UCSD-AML1 (cell line): ENCODE measurements at regions not wholly inside any gene's neighbourhood (a gene's known extent, or its start where the extent isn't known, plus 50 kb on each side); places are given as distances from the start of the nearest gene placed in this dataset.

Source experiments
- DNase-seq: peaks from one replicate; lab custom pipeline; 2025; ENCODE audit not compliant: unreplicated experiment; lab: John Stamatoyannopoulos, UW

DNA sequence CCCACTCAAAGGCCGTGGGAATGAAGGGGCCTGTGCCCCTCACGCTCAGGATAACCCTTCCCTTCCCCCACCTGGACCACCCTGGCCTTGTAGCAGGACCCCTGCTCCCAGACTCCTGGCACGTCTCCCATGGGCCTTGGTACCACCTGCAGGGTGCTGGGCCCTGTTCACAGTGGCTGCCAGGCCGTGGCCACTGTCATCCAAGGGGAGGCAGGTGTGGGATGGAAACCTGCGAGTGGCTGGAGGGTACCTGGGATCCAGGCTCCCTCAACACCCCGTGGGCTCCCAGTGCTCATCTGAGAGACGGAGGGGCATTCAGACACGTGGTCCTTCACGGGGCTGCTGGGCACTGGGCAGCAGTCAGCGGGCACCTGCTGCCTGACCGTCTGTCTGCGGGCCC lies 75.6 kb upstream of the CIBAR2 start:
- no peak for DNase-seq

DNA sequence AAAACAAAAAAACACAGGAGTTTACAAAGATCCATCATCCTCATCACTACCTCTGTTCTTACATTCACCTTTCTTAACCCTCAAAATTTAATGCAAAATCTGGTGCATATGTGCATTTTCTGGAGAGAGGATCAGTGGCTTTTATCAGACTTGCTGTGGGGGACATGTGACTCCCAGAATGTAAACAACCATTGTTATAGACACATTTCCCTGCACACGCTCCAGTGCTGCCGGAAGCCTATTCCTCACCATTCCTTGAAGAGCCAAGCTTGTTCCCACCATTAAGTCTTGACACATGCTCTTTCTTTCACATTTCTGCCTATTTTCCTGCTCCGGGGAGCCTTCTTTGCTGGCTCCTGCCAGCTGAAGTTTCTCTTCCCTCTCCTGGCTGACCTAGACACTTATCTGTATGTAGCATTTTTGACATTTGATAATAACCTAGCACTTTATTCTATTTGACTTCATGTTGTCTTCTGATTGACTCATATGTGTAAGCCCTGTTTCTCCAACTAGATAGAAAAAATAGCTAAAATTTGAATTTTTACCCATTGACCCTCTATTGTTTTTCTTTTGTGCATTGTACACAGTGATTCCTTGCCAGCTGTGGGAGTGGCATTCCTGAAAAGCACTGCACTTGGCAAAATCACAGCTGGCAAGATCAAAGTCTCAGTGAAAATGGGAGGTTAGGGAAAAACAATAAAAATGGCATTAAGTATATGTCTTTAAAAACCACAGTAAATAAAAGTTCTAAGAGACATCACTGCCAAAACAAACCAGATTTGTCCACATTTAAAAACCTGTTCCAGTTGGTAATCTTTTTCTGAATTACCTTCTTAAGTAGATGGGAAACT lies 76.8 kb upstream of the CIBAR2 start:
- DNase-seq = no peak

- no peak for DNase-seq
These were observed 78.3 kb upstream of the CIBAR2 start for GRCh38 chr16:85190572-85190971.

GRCh38 chr16:85191341-85191965 lies 79.2 kb upstream of the CIBAR2 start:
- no peak for DNase-seq

GRCh38 chr16:85192238-85193114 lies 80.2 kb upstream of the CIBAR2 start:
- DNase-seq = no peak

- DNase-seq = no peak
These were observed 80.8 kb upstream of the CIBAR2 start for GRCh38 chr16:85193115-85193493.

DNA sequence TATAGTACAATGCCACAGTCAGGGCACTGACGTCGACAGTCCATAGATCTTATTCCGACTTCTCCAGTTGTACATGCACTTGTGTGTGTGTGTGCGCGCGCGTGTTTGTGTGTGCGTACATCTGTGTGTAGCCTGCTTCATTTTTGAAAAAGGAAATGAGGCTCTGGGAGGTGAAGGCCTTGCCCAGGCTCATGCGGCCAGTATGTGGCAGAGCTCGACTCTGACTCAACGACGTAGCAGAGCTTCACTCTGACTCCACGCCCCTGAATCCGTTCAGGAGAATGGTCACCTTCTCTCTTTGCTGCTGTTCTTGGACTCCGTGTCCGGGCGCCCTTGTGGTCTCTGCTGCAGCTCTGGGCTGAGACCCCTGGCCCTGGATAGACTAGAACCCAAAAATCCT lies 81.6 kb upstream of the CIBAR2 start:
- DNase-seq = no peak

DNA sequence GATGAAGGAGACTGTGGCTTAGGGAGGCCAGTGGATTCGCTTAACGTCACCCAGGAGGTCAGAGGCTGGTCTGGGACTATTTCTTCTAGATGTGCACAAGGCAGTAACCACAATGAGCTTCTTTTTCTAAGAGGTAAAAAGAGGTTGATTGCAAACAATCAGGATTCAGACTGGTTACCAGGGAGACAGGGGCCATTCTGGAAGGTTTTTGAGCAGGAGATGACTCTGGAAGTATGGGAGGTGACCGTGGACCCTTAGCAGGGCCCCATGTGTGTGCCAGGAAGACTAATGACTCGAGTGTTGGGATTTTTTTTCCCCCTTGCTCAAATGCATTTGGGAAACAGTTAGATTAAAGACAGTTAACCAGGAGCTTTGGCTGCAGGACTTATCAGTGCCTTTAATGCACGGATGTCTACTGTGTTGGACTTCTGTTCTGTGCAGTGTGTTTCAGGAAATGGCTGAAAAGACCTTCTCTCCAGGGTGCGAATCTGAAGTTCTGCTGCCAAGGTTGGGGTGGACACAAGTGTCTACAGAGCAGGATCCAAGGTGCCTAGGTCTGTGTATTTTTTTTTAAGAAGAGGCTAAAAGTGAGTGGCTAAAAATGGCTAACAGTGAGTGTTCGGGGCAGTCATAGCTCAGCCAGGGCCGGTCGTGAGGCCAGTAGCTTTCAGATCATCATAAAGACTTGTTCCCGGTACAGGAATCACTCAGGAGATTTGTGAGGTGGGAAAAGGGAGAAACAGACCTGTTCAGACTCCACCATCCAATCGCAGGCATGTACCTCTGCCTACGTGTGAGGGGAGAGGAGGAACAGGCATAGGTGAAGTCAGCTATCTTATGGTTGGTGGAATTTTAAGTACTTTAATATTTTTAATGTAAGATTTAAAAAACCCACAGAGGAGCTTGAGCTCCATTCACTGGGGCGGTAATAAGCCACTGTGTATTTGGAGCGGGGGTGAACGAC lies 82.3 kb upstream of the CIBAR2 start:
- DNase-seq = no peak

GRCh38 chr16:85195271-85195647 lies 83.0 kb upstream of the CIBAR2 start:
- DNase-seq = no peak

- no peak for DNase-seq
These were observed 83.9 kb upstream of the CIBAR2 start for GRCh38 chr16:85195900-85196772.

DNA sequence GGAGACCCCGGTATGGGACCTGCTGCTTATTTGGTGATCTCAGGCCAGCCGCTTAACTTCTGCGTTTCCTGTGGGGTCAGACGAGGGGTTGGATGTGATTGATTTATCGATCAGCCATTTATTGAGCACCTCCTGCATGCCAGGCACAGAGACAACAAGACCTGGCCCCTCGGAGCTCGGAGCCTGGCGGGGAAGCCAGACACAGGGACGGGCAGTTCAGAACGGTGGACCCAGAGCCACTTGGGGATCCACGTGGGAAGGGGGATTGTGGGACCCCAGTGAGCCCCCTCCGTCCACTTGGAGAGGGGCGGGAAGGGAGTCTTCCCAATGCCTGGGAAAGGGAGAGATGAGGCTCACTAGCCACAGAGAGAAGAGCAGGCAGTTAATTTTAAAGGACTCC lies 84.7 kb upstream of the CIBAR2 start:
- DNase-seq = no peak

DNA sequence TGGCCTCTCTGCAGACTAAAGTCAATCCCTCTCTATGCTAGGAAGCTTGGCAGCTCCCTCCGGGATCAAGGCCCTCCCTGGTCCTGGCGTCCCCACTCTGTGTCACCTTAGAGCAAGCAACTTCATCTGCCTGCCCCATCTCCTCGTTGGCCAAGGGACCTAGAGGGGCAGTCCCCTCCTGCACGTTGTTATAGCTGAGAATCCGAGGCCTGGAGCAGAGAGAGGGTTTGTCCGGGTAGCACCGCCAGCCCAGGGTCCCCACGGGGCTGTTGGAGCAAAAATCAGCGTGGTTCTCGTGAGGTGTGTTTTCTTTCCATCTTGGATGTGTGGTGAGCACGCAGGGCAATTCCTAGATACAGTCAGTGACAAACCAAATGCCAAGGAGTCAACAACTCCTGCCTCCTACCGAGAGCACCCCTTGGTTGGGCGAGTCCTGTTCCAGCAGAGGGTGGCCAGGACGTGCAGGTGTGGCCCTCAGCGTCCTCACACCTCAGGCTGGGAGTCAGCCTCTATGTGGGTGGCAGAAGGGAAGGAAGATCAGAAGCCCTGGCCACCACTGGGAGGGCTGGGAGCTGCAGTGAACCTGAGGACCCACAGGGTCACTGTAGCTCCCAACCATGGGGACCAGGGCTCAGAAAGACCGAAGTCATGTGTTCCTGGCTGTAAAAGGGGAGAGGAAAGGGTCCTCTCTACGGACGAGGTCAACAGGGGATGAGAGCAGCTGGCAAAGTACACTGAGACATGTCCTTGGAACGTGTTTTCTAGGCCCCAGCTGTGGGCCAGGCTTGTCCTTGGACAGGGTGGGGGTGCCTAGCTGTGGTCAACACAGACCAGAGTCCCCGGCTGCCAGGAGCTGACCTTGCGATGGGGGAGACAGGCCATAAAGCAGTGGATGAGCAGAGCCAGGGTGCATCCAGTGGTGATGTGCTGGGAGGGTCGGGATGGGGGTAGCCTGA lies 85.6 kb upstream of the CIBAR2 start:
- DNase-seq = no peak

DNA sequence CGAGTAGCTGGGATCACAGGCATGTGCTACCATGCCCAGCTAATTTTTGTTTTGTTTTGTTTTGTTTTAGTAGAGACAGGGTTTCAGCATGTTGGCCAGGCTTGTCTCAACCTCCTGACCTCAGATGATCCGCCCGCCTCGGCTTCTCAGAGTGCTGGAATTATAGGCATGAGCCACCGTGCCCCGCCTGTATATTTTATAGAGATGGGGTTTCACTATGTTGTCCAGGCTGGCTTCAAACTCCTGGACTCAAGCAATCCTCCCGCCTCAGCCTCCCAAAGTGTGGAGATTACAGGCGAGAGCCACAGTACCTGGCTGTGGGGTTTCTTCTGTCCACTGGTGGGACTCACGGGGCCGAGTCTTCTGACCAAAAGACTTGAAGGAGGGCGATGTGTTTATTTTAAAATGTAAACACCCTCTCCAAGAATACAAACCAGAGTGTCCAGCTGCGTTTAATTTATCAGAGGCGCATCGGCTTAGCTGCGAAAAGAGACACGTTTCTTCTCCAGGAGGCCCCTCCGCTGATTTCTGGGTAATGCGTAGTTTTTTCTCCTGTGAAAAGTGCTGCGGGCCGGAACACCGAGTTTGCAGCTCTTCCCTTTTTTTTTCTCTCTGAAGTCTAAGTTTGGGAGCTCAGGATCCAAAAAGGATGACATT lies 86.9 kb upstream of the CIBAR2 start:
- DNase-seq = no peak

GRCh38 chr16:85199880-85200279 lies 87.6 kb upstream of the CIBAR2 start:
- DNase-seq = no peak

- DNase-seq = no peak
These were observed 88.4 kb upstream of the CIBAR2 start for GRCh38 chr16:85200471-85201278.

DNA sequence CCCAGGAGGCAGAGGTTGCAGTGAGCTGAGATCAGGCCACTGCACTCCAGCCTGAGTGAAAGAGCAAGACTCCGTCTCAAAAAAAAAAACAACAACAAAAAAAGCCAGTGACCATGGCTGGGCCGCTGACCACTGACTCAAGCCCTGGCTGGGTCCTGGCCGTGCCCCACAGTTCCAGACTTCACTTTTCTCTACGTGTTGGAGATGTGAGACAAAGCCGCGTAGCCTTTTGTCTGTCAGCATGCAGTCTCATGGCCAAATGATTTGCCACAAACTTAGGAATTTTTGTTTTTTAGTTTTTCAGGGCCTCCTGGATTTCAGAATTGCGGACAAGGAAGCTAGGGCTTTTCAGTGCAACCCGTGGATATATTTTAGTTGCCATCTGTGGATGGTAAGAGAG lies 89.3 kb upstream of the CIBAR2 start:
- no peak for DNase-seq

DNA sequence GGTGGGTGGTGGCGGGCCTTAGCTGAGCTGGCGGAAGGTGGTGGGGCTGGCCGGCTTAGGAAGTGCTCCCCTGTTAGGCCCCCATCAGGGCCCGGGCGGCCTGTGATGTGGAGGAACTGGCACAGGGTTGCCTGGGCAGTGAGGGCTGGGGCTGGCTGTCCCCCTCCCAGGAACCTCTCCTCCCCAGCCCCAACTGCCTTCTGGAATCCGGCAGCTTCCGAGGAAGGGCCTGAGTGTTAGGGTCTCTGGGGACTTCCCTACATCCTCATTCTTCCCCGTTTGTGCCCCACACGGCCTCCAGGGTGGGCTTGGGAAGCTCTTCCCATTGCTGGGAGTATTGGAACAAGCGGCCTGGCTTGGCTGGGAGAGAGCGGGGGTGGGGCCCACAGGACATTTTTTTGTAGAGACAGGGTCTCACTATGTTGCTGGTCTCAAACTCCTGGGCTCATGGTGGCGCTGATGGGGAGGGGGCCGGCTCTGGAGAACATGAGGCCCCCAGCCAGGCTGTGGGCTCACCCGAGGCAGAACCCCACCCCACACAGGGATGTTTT lies 89.9 kb upstream of the CIBAR2 start:
- no peak for DNase-seq
